MM.1S (cell line): ENCODE measurements at regions not wholly inside any gene's neighbourhood (a gene's known extent, or its start where the extent isn't known, plus 50 kb on each side); places are given as distances from the start of the nearest gene placed in this dataset.

Source experiments
- DNase-seq: peaks from one replicate; pipeline ENCODE4 v3.0.0-alpha.2; 2015
- H2AFZ ChIP-seq: fragments of 300-600 bp; sonication (generic); 2 replicates; pipeline ENCODE4 v1.6.0; 2016; ENCODE audit warnings: antibody characterized with exemption, low read length
- H3F3A ChIP-seq: fragments of 300-600 bp; sonication (generic); 2 replicates; pipeline ENCODE4 v1.6.1; 2016; ENCODE audit warnings: mild to moderate bottlenecking, antibody characterized with exemption, low read length, moderate library complexity, mixed read lengths; ENCODE audit not compliant: insufficient read depth
- H3K27ac ChIP-seq: fragments of 300-600 bp; sonication (generic); 2 replicates; pipeline ENCODE4 v1.5.1; 2016; ENCODE audit warnings: mild to moderate bottlenecking, low read length
- H3K27me3 ChIP-seq: fragments of 300-600 bp; sonication (generic); replicated peaks from 2 replicates; pipeline ENCODE4 v1.6.0; 2016; ENCODE audit warnings: low read length; ENCODE audit not compliant: insufficient read depth
- H3K36me3 ChIP-seq: fragments of 300-600 bp; sonication (generic); replicated peaks from 2 replicates; pipeline ENCODE4 v1.6.1; 2016; ENCODE audit warnings: mild to moderate bottlenecking, low read length, mixed read lengths; ENCODE audit not compliant: insufficient read depth
- H3K4me1 ChIP-seq: fragments of 300-600 bp; sonication (generic); 2 replicates; pipeline ENCODE4 v1.6.1; 2016; ENCODE audit warnings: low read length, mixed read lengths
- H3K4me2 ChIP-seq: fragments of 300-600 bp; sonication (generic); 2 replicates; pipeline ENCODE4 v1.6.0; 2016; ENCODE audit warnings: low read depth, low read length
- H3K4me3 ChIP-seq: fragments of 300-600 bp; sonication (generic); 2 replicates; pipeline ENCODE4 v1.5.1; 2016; ENCODE audit warnings: low read length, mixed read lengths
- H3K79me2 ChIP-seq: fragments of 300-600 bp; sonication (generic); 2 replicates; pipeline ENCODE4 v1.6.1; 2016; ENCODE audit warnings: mixed run types, low read length, mixed read lengths
- H3K9ac ChIP-seq: fragments of 300-600 bp; sonication (generic); 2 replicates; pipeline ENCODE4 v1.6.1; 2016; ENCODE audit warnings: low read length, mixed read lengths
- H3K9me2 ChIP-seq: fragments of 300-600 bp; sonication (generic); replicated peaks from 2 replicates; pipeline ENCODE4 v1.6.1; 2016; ENCODE audit warnings: mild to moderate bottlenecking, low read length, mixed read lengths; ENCODE audit not compliant: insufficient read depth
- H3K9me3 ChIP-seq: fragments of 300-600 bp; sonication (generic); replicated peaks from 2 replicates; pipeline ENCODE4 v1.6.1; 2016; ENCODE audit warnings: mild to moderate bottlenecking, low read length, mixed read lengths; ENCODE audit not compliant: insufficient read depth
- H4K20me1 ChIP-seq: fragments of 300-600 bp; sonication (generic); 2 replicates; pipeline ENCODE4 v1.6.1; 2016; ENCODE audit warnings: mild to moderate bottlenecking, low read length, moderate library complexity, mixed read lengths; ENCODE audit not compliant: insufficient read depth
- EZH2 ChIP-seq: fragments of 300-600 bp; sonication (generic); optimal IDR thresholded peaks from 2 replicates; pipeline ENCODE3; 2017; ENCODE audit warnings: low read depth, mild to moderate bottlenecking, antibody characterized with exemption, low read length, mixed read lengths
- EZH2phosphoT487 ChIP-seq: fragments of 300-600 bp; sonication (generic); IDR thresholded peaks from 2 replicates; pipeline ENCODE4 v1.6.1; 2018; ENCODE audit warnings: antibody characterized with exemption, low read length
- TF ChIP-seq, protein P1 (sequence below): fragments of 300-600 bp; sonication (generic); IDR thresholded peaks from 2 replicates; pipeline ENCODE4 v1.5.1; 2016; ENCODE audit warnings: antibody characterized with exemption, low read length, mixed read lengths

DNA sequence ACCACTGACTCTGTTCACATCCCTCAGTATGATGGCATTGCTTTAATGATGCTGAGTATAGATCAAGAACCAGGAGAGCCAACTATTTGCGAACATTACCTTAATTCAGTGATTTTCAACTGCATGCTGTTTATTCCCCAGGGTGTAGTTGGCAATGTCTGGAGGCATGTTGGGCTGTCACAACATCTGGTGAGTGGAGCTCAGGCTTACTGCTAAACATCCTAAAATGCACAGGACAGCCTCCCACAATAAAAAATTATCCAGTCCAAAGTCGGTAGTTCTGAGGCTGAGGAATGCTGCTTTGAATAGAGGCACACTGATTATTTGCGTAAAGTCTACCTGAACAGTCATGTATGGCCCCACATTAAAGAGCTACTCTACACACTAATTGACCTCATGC lies 94.8 kb upstream of the OPRM1 start:
- H2AFZ ChIP-seq = no peak overlapping the region
- no peak for DNase-seq
- no peaks in the 10 kb centered on the region for H3K27me3 ChIP-seq
- no peaks in the 10 kb centered on the region for H3K9me3 ChIP-seq
- no peak overlapping the region for H3K4me3 ChIP-seq
- no peaks in the 10 kb centered on the region for H3K79me2 ChIP-seq
- H3K9ac ChIP-seq = no peak overlapping the region
- TF ChIP-seq EZH2phosphoT487 (no peak), EZH2 (no peak)
- TF ChIP-seq, protein P1, sequence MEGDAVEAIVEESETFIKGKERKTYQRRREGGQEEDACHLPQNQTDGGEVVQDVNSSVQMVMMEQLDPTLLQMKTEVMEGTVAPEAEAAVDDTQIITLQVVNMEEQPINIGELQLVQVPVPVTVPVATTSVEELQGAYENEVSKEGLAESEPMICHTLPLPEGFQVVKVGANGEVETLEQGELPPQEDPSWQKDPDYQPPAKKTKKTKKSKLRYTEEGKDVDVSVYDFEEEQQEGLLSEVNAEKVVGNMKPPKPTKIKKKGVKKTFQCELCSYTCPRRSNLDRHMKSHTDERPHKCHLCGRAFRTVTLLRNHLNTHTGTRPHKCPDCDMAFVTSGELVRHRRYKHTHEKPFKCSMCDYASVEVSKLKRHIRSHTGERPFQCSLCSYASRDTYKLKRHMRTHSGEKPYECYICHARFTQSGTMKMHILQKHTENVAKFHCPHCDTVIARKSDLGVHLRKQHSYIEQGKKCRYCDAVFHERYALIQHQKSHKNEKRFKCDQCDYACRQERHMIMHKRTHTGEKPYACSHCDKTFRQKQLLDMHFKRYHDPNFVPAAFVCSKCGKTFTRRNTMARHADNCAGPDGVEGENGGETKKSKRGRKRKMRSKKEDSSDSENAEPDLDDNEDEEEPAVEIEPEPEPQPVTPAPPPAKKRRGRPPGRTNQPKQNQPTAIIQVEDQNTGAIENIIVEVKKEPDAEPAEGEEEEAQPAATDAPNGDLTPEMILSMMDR = no peak
- no peaks in the 10 kb centered on the region for H3K36me3 ChIP-seq
- no peaks in the 10 kb centered on the region for H3K9me2 ChIP-seq
- H4K20me1 ChIP-seq = no peaks in the 10 kb centered on the region
- H3K27ac ChIP-seq = no peak overlapping the region
- H3K4me2 ChIP-seq = no peak overlapping the region
- H3F3A ChIP-seq = no peaks in the 10 kb centered on the region
- H3K4me1 ChIP-seq = no peaks in the 10 kb centered on the region

DNA sequence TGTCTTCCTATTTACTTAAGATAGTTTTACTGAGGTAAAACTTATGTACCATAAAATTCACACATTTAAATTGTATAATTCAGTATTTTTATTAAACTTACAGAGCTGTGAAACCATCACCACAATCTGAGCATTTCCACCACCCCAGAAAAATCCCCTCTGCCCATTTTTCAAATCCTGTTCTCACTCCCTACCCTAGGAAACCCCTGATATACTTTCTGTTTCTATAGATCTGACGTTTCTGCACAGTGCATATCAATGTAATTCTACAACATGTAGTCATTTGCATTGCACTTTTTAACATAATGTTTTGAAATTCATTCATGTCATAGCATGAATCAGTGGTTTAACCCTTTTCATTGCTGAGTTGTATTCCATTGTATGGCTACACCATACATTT lies 96.7 kb upstream of the OPRM1 start:
- no peaks in the 10 kb centered on the region for H3K79me2 ChIP-seq
- no peaks in the 10 kb centered on the region for H4K20me1 ChIP-seq
- H3K9me2 ChIP-seq = no peaks in the 10 kb centered on the region
- H3F3A ChIP-seq = no peaks in the 10 kb centered on the region
- no peak for DNase-seq
- no peak overlapping the region for H2AFZ ChIP-seq
- no peak overlapping the region for H3K27ac ChIP-seq
- no peaks in the 10 kb centered on the region for H3K4me1 ChIP-seq
- H3K4me2 ChIP-seq = no peak overlapping the region
- no peak overlapping the region for H3K4me3 ChIP-seq
- H3K9me3 ChIP-seq = no peaks in the 10 kb centered on the region
- TF ChIP-seq EZH2phosphoT487 (no peak), EZH2 (no peak)
- TF ChIP-seq, protein P1 = no peak
- H3K36me3 ChIP-seq = no peaks in the 10 kb centered on the region
- H3K27me3 ChIP-seq = no peaks in the 10 kb centered on the region
- H3K9ac ChIP-seq = no peak overlapping the region

DNA sequence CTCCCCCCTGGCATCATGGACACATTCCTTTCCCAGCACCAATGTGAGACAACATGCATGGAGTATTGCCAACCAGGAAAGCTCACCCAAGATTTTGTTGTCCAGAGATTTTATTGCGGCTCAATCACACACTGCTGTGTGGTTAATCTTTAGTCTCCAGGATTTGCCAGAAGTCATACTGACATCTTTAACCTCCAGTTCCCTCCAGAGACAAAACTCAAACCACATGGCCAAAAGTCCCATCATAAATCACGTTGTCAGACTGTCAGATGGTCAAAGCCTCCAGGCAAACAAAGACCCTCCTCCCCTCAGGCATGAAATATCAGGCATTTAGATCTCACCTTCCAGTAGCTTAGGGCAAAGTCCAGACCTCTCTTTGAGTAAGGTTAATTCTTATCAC lies 97.3 kb upstream of the OPRM1 start:
- Histone ChIP-seq H3K9ac (no peak overlapping the region), H3K36me3 (no peaks in the 10 kb centered on the region), H3K27ac (no peak overlapping the region), H2AFZ (no peak overlapping the region), H3K9me2 (no peaks in the 10 kb centered on the region), H3K4me1 (no peaks in the 10 kb centered on the region), H3K4me3 (no peak overlapping the region), H4K20me1 (no peaks in the 10 kb centered on the region), H3K79me2 (no peaks in the 10 kb centered on the region), H3K27me3 (no peaks in the 10 kb centered on the region), H3K9me3 (no peaks in the 10 kb centered on the region), H3F3A (no peaks in the 10 kb centered on the region), H3K4me2 (no peak overlapping the region)
- no peak for DNase-seq
- TF ChIP-seq EZH2phosphoT487 (no peak), EZH2 (no peak)
- TF ChIP-seq, protein P1 = no peak
